ENCODE measurements at regions not wholly inside any gene's neighbourhood (a gene's known extent, or its start where the extent isn't known, plus 50 kb on each side); places are given as distances from the start of the nearest gene placed in this dataset.

DNA sequence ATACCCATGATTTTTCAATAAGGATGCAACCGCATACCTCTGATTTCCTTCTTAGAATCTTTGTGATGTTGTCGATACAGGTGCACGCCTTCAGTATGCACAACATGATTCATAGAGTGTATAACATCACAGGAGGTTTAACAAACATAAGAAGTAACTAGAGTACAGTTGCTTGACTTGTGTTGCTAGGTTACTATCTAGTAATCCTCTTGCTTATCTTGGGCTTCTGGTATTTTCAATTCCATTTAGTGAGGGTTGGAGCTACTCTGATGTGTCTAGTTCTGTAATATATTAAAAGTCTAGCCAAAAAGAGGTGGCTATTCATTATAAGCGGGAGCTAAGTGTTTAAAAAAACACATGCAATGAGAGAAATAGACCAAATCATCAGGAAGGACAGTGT lies 85.5 kb upstream of the TENT5A start:
- CTCF ChIA-PET (ENCODE audit: partially characterized antibody), result interaction anchor here (0.7 kb wide), 2 partner anchors 9 to 1585 kb away, joined by 3 read pairs; no protein-coding TSS in a partner anchor
- FAIRE-seq, result no peak
- TF ChIP-seq SP2 (IDR thresholded peaks at IDR 0.05; ENCODE audit: low read length), result no peak
- TF ChIP-seq EP300 (IDR thresholded peaks at IDR 0.05; ENCODE audit: borderline replicate concordance in 1 of 2, low read depth in 2 of 2, low read length in 2 of 2), result no peak
- TF ChIP-seq, protein P1, sequence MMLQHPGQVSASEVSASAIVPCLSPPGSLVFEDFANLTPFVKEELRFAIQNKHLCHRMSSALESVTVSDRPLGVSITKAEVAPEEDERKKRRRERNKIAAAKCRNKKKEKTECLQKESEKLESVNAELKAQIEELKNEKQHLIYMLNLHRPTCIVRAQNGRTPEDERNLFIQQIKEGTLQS (IDR thresholded peaks at IDR 0.05; ENCODE audit: insufficient read depth, low read depth, low read length), result no peak
- TF ChIP-seq POLR2A (IDR thresholded peaks at IDR 0.05; ENCODE audit: control extremely low read depth in 1 of 2, low read depth in 2 of 2, low read length in 2 of 2), result no peak
- TF ChIP-seq TEAD4 (IDR thresholded peaks at IDR 0.05; ENCODE audit: low read depth, low read length), result no peak
- TF ChIP-seq SP1 (IDR thresholded peaks at IDR 0.05; ENCODE audit: low read depth, low read length), result no peak
- no peak for TF ChIP-seq NRF1 (IDR thresholded peaks at IDR 0.05; ENCODE audit: low read depth, low read length)
- no peak for TF ChIP-seq CEBPB (IDR thresholded peaks at IDR 0.05; ENCODE audit: low read depth, low read length)
- TF ChIP-seq, protein P2, sequence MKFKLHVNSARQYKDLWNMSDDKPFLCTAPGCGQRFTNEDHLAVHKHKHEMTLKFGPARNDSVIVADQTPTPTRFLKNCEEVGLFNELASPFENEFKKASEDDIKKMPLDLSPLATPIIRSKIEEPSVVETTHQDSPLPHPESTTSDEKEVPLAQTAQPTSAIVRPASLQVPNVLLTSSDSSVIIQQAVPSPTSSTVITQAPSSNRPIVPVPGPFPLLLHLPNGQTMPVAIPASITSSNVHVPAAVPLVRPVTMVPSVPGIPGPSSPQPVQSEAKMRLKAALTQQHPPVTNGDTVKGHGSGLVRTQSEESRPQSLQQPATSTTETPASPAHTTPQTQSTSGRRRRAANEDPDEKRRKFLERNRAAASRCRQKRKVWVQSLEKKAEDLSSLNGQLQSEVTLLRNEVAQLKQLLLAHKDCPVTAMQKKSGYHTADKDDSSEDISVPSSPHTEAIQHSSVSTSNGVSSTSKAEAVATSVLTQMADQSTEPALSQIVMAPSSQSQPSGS (IDR thresholded peaks at IDR 0.05; ENCODE audit: low read length), result no peak
- no peak for TF ChIP-seq RFX5 (IDR thresholded peaks at IDR 0.05; ENCODE audit: borderline replicate concordance, low read depth, low read length)
- no peak for TF ChIP-seq KDM5A (IDR thresholded peaks at IDR 0.05; ENCODE audit: low read length)
- TF ChIP-seq CHD1 (IDR thresholded peaks at IDR 0.05; ENCODE audit: low read depth, low read length), result no peak
- TF ChIP-seq SIN3A (conservative IDR thresholded peaks at IDR 0.05 in 1 of 2, IDR thresholded peaks at IDR 0.05 in 1 of 2; ENCODE audit: low read depth in 1 of 2, low read length in 2 of 2), result no peak
- TF ChIP-seq PHF8 (conservative IDR thresholded peaks at IDR 0.05; ENCODE audit: low read depth, low read length), result no peak

More for the DNA sequence above, 85.5 kb upstream of the TENT5A start:
- H3K9ac ChIP-seq (replicated peaks in 1 of 4; ENCODE audit: extremely low read depth in 1 of 4, low read depth in 3 of 4, low read length in 3 of 4), result no peak overlapping the region
- DNase-seq (ENCODE audit: low read depth in 1 of 2, low spot score in 2 of 2), result no peak
- H3K4ac ChIP-seq (replicated peaks; ENCODE audit: insufficient read length, low read depth, low read length), result no peak overlapping the region
- H3K4me2 ChIP-seq (ENCODE audit: insufficient read depth in 1 of 2, low read depth in 2 of 2, low read length in 2 of 2), result no peak overlapping the region
- H4K8ac ChIP-seq (ENCODE audit: extremely low read depth, insufficient read depth, low read length), result no peak overlapping the region
- H2BK120ac ChIP-seq (replicated peaks; ENCODE audit: low read depth, low read length), result no peak overlapping the region
- POLR2A ChIA-PET (ENCODE audit: partially characterized antibody), result no interaction called here
- H4K5ac ChIP-seq (ENCODE audit: insufficient read length, low read depth, low read length), result no peak overlapping the region
- H3K18ac ChIP-seq (ENCODE audit: extremely low read depth, low read length), result no peak overlapping the region
- no peak overlapping the region for H3K56ac ChIP-seq (replicated peaks; ENCODE audit: insufficient read length, low read depth, low read length)
- no peak overlapping the region for H2AK5ac ChIP-seq (ENCODE audit: low read depth, low read length)
- H2AFZ ChIP-seq (ENCODE audit: low read length), result no peak overlapping the region
- H3K79me2 ChIP-seq (ENCODE audit: control insufficient read depth in 1 of 2, insufficient read depth in 2 of 2, low read length in 2 of 2), result no peaks in the 10 kb centered on the region
- H3K9me3 ChIP-seq (ENCODE audit: insufficient read depth in 2 of 2, low read depth in 1 of 2, low read length in 1 of 2), result no peaks in the 10 kb centered on the region
- H2BK12ac ChIP-seq (ENCODE audit: low read depth, low read length), result no peak overlapping the region
- H3K27me3 ChIP-seq (replicated peaks in 1 of 4; ENCODE audit: control insufficient read depth in 3 of 4, extremely low read depth in 1 of 4, insufficient read depth in 3 of 4, low read length in 3 of 4), result no peaks in the 10 kb centered on the region
- H2BK15ac ChIP-seq (ENCODE audit: low read length), result no peak overlapping the region
- no peak overlapping the region for H2BK5ac ChIP-seq (ENCODE audit: low read depth, low read length)
- H3K4me1 ChIP-seq (replicated peaks in 1 of 4; ENCODE audit: control insufficient read depth in 3 of 4, insufficient read depth in 4 of 4, low read length in 3 of 4), result no peaks in the 10 kb centered on the region
- no peaks in the 10 kb centered on the region for H3K79me1 ChIP-seq (ENCODE audit: low read depth, low read length)
- no peak overlapping the region for H2BK20ac ChIP-seq (ENCODE audit: low read length)
- H4K91ac ChIP-seq (replicated peaks; ENCODE audit: insufficient read length, low read length), result no peak overlapping the region
- H3K23me2 ChIP-seq (ENCODE audit: low read depth, low read length), result no peaks in the 10 kb centered on the region
- no peaks in the 10 kb centered on the region for H4K20me1 ChIP-seq (replicated peaks in 1 of 2; ENCODE audit: control insufficient read depth in 1 of 2, insufficient read depth in 2 of 2, low read length in 2 of 2)
- H3K36me3 ChIP-seq (ENCODE audit: control insufficient read depth in 2 of 4, insufficient read depth in 4 of 4, low read length in 3 of 4), result no peaks in the 10 kb centered on the region
- no peak overlapping the region for H3K14ac ChIP-seq (ENCODE audit: insufficient read length)
- H3K27ac ChIP-seq (ENCODE audit: low read depth, low read length), result no peak overlapping the region
- H3K23ac ChIP-seq (ENCODE audit: insufficient read length), result no peak overlapping the region
- 94% methylated on average over 4 of the region's 4 CpGs; no CpG with 5 or more reads in 1 of the 2 experiments for WGBS, 2 experiments (ENCODE audit: extremely low coverage in 1 of 2, insufficient coverage in 1 of 2, insufficient read length in 1 of 2, insufficient replicate concordance in 2 of 2, low coverage in 1 of 2, low lambda C conversion rate in 2 of 2, missing lambda C conversion rate in 1 of 2)
- H3K4me3 ChIP-seq (ENCODE audit: extremely low read depth in 1 of 4, insufficient read depth in 2 of 4, low read depth in 3 of 4, low read length in 4 of 4), result no peak overlapping the region

Data from H1 (cell line).